ENCODE measurements at regions not wholly inside any gene's neighbourhood (a gene's known extent, or its start where the extent isn't known, plus 50 kb on each side); places are given as distances from the start of the nearest gene placed in this dataset.

DNA sequence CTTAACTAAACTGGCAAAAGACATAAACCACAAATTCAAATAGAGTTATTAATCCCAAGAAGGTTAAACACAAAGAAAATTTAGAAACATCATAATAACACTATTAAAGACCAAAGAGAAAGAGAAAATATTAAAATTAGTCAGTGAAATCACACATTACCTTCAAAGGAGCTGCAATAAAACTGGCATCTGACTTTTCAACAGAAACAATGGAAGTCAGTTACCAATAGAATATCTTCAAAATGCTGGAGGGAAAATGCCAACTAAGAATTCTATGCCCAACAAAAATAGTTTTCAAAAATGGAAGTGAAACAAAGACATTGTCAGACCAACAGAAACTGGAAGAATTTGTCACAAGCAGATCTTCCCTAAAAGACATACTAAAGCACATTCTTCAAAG lies 68.7 kb upstream of the RNF7 start:
- no peak for DNase-seq (ENCODE audit: low read depth)

DNA sequence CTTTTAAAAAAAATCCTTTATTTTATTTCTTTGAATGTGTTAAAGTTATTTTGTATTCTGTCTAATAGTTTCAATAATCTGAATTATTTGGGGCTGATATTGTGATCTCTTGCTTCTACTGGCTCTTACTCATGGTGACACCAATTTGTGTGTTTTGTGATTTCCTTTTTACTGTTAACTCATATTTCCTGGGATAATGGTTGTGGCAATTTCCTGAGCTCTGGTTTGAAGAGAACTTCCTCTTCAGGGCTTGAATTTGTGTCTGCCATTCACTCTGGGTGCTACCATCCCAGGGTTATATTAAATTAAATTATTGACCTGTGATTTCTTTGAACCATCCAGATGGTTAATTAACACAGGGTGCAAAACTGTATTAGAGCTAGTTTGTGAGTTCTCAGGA lies 60.4 kb upstream of the RNF7 start:
- DNase-seq (ENCODE audit: low read depth): no peak

DNA sequence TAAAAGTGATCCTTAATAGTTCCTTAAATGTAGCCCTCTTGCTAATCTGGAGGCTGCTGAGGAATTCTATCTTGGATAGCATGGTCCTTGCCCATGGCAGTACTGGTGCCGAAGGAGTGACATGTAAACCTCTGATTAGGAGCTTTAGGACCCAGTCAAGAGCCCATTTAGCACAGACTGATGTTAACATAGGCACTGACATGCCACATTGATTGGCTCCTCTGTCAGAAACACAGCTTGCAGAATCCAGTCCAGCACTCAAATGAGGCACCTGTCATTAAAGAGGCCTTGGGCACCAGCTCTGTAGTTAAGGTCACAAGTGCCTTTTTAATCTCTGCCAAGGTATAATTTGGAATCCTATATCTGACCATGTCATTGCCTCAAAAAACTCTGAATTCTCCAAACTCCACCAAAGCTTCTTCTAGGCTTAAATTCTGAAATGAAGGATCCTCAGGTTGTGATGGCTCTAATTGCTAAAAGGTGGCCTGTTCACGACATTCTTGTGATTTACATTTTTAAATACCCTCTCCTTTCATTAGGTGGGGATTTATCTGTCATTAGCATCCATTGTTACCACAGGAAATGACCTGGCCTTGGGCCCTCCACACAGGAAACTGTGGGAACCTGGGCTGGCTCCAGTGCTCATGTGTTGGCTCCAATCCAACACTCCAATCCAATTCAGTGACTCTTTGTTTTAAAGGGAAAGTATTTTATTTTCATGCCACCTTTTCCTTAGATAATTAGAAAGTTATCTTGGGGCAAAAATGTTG lies 57.3 kb upstream of the RNF7 start:
- peak; percentile 79 for DNase-seq (ENCODE audit: low read depth)

DNA sequence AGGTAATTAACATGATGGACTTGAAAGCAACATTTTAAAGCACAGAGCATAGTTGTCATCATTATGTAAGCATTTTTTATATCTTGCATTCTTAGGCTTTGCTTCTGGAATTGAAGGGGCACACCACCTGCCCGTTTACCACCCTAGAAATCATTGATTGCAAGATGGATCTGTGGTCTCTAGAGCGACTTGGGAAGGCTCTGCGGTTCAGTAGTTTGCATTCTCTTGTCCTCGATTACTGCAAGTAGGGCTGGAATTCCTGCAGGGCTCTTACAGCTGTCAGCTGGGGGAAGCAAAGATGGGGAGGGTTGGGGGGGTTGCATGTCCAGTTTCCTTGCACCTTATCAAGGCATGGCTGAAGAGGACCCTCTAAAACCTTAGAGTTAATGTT lies 56.7 kb upstream of the RNF7 start:
- no peak for DNase-seq (ENCODE audit: low read depth)

DNA sequence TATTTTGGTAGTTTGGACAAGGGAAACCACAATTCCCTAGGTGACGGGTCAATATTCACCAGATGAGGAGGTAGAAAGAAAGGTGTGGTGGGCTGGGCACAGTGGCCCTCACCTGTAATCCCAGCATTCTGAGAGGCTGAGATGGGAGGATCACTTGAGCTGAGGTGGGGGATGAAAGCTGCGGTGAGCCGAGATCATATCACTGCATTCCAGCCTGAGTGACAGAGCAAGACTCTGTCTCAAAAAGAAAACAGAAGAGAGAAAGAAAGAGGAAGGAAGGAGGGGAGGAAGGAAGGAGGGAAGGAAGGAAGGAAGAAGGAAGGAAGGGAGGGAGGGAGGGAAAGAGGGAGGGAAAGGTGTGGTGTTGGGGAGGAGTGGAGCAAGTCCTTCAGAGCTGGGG lies 56.1 kb upstream of the RNF7 start:
- no peak for DNase-seq (ENCODE audit: low read depth)

DNA sequence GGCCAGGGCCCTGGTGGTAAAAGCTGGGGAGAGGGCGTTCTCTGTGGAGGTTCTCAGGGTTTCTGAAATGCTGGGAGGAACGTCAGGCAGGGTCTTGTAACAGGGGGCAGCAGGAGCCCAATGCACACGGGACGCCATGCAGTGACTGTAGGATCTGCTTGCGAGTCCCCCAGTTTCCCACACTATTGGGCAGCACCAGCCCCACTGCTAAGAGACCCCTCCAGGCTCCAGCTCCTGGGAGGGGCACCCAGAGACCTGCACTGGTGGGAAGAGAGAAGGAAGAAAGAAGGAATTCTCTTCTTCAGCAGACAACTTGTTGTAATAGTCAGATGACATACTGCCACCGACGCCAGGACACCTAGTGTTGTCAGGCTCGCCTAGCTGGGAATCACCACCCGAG lies 55.2 kb upstream of the RNF7 start:
- DNase-seq (ENCODE audit: low read depth): no peak

DNA sequence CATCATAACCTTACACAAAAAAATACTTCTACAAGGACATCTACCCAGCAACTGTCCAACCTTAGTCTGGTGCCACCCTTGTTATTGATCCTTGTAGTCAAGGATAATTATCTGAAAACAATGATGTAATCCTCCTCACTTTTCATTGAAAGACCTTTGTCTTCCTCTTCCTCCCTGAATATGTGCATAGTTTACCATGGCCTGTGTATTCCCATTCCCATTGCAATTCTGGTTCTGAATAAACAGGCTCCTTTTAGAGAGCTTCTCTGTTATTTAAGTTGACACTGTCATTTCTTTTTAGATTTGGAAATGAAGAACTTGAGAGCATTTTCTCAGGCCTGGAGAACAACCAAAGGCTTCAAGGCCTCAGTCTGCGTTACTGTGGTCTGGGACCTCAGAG lies 53.3 kb upstream of the RNF7 start:
- no peak for DNase-seq (ENCODE audit: low read depth)

DNA sequence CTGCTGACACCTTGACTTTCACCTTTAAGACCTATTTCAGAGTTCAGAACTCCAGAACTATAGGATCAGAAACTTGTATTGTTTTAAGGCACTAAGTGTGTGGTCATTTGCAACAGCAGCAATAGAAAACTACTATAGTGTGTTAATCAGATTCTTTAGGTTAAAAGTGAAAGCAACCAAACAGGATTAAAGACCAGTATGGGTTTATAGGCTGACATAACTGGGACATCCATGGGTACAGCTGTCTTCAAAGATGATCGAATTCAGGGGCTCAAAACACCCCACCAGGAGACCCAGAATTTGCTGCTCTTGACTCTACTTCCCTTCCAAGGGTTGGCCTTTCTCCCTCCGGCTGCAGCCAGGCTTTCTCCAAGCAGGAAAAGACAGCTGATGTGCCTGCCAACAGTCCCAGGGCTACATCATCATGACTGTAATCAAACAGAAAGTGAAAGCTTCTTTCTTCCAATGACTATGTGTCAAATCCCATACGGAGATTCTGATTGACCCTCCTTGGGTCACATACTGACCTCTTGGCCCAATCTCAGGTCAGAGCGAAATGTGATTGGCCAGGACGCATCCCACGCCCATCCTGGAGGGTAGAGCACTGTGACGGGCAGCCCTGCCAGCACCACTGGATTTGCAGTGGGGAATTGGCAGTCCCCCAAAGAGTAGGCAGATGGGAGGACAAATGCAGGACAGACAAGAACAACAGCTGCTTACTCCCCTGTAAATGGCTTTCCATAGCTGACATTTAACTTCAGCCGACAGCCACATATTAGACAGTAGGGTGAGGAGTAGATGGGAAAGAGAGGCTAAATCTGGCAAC lies 51.4 kb upstream of the RNF7 start:
- peak; percentile 72 for DNase-seq (ENCODE audit: low read depth)

All from EH (cell line).